ENCODE measurements at regions not wholly inside any gene's neighbourhood (a gene's known extent, or its start where the extent isn't known, plus 50 kb on each side); places are given as distances from the start of the nearest gene placed in this dataset.

DNA sequence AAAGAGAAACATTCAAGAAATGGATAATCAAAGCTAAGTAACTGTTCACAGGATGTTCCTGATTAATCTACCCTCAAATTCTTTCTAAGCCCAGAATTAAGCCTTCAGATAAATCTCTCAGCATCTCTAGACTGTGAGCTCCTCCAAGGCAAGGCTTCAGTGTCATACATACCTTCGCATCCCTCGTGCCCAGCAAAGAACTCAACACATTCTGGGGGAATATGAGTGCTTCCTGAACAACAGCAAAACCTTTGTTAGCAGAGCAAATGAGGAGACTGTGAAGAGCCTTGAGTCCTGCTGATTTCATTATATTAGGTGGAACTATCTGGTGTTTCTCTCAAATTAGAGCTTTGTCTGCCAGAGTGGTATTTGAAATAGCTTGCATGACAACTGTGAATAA lies 401.8 kb upstream of the TMPO start:
- TF ChIP-seq POLR2A (IDR thresholded peaks at IDR 0.05; ENCODE audit: low read length): no peak
- no peak for TF ChIP-seq GATA1 (IDR thresholded peaks at IDR 0.05; ENCODE audit: low read depth, low read length)
